ENCODE measurements at regions not wholly inside any gene's neighbourhood (a gene's known extent, or its start where the extent isn't known, plus 50 kb on each side); places are given as distances from the start of the nearest gene placed in this dataset.

GRCh38 chr4:156575430-156576073 is 396.0 kb downstream of the PDGFC start:
- in situ Hi-C loops (cut with HindIII; ENCODE audit: low pct_unique_long_range_greater_than_20kb, low sequenced_read_pairs), result no loop called here

GRCh38 chr4:156571146-156571545 is 400.5 kb downstream of the PDGFC start:
- DNase-seq (ENCODE audit: low read depth, low spot score), result peak; percentile 3
- in situ Hi-C loops (cut with HindIII; ENCODE audit: low pct_unique_long_range_greater_than_20kb, low sequenced_read_pairs), result no loop called here

More at GRCh38 chr4:156575430-156576073, 396.0 kb downstream of the PDGFC start:
- DNase-seq (ENCODE audit: low read depth, low spot score), result no peak

- DNase-seq (ENCODE audit: low read depth, low spot score), result no peak
- in situ Hi-C loops (cut with HindIII; ENCODE audit: low pct_unique_long_range_greater_than_20kb, low sequenced_read_pairs), result no loop called here
Measured at GRCh38 chr4:156569535-156569934, 402.1 kb downstream of the PDGFC start.

- no peak for DNase-seq (ENCODE audit: low read depth, low spot score)
Measured at GRCh38 chr4:156568484-156568883, 403.1 kb downstream of the PDGFC start.

GRCh38 chr4:156568041-156568440 is 403.6 kb downstream of the PDGFC start:
- in situ Hi-C loops (cut with HindIII; ENCODE audit: low pct_unique_long_range_greater_than_20kb, low sequenced_read_pairs), result no loop called here

More at GRCh38 chr4:156568484-156568883, 403.1 kb downstream of the PDGFC start:
- in situ Hi-C loops (cut with HindIII; ENCODE audit: low pct_unique_long_range_greater_than_20kb, low sequenced_read_pairs), result no loop called here

GRCh38 chr4:156560701-156561100 is 410.9 kb downstream of the PDGFC start:
- in situ Hi-C loops (cut with HindIII; ENCODE audit: low pct_unique_long_range_greater_than_20kb, low sequenced_read_pairs), result no loop called here
- DNase-seq (ENCODE audit: low read depth, low spot score), result no peak

More at GRCh38 chr4:156568041-156568440, 403.6 kb downstream of the PDGFC start:
- no peak for DNase-seq (ENCODE audit: low read depth, low spot score)

- DNase-seq (ENCODE audit: low read depth, low spot score), result no peak
- in situ Hi-C loops (cut with HindIII; ENCODE audit: low pct_unique_long_range_greater_than_20kb, low sequenced_read_pairs), result no loop called here
Measured at GRCh38 chr4:156559346-156559745, 412.3 kb downstream of the PDGFC start.

- no peak for DNase-seq (ENCODE audit: low read depth, low spot score)
- in situ Hi-C loops (cut with HindIII; ENCODE audit: low pct_unique_long_range_greater_than_20kb, low sequenced_read_pairs), result no loop called here
Measured at GRCh38 chr4:156558373-156559025, 413.1 kb downstream of the PDGFC start.

GRCh38 chr4:156557920-156558319 is 413.7 kb downstream of the PDGFC start:
- in situ Hi-C loops (cut with HindIII; ENCODE audit: low pct_unique_long_range_greater_than_20kb, low sequenced_read_pairs), result no loop called here
- DNase-seq (ENCODE audit: low read depth, low spot score), result no peak

- in situ Hi-C loops (cut with HindIII; ENCODE audit: low pct_unique_long_range_greater_than_20kb, low sequenced_read_pairs), result no loop called here
- no peak for DNase-seq (ENCODE audit: low read depth, low spot score)
Measured at GRCh38 chr4:156556336-156556735, 415.3 kb downstream of the PDGFC start.

GRCh38 chr4:156553659-156554058 is 417.9 kb downstream of the PDGFC start:
- DNase-seq (ENCODE audit: low read depth, low spot score), result no peak
- in situ Hi-C loops (cut with HindIII; ENCODE audit: low pct_unique_long_range_greater_than_20kb, low sequenced_read_pairs), result no loop called here

- no peak for DNase-seq (ENCODE audit: low read depth, low spot score)
- in situ Hi-C loops (cut with HindIII; ENCODE audit: low pct_unique_long_range_greater_than_20kb, low sequenced_read_pairs), result no loop called here
Measured at GRCh38 chr4:156547891-156548290, 423.7 kb downstream of the PDGFC start.

- DNase-seq (ENCODE audit: low read depth, low spot score), result no peak
- in situ Hi-C loops (cut with HindIII; ENCODE audit: low pct_unique_long_range_greater_than_20kb, low sequenced_read_pairs), result no loop called here
Measured at GRCh38 chr4:156547439-156547838, 424.2 kb downstream of the PDGFC start.

- in situ Hi-C loops (cut with HindIII; ENCODE audit: low pct_unique_long_range_greater_than_20kb, low sequenced_read_pairs), result no loop called here
- DNase-seq (ENCODE audit: low read depth, low spot score), result no peak
Measured at GRCh38 chr4:156545003-156545785, 426.4 kb downstream of the PDGFC start.

- in situ Hi-C loops (cut with HindIII; ENCODE audit: low pct_unique_long_range_greater_than_20kb, low sequenced_read_pairs), result no loop called here
- no peak for DNase-seq (ENCODE audit: low read depth, low spot score)
Measured at GRCh38 chr4:156539376-156539775, 432.2 kb downstream of the PDGFC start.

GRCh38 chr4:156538651-156539257 is 432.8 kb downstream of the PDGFC start:
- no peak for DNase-seq (ENCODE audit: low read depth, low spot score)
- in situ Hi-C loops (cut with HindIII; ENCODE audit: low pct_unique_long_range_greater_than_20kb, low sequenced_read_pairs), result no loop called here

- in situ Hi-C loops (cut with HindIII; ENCODE audit: low pct_unique_long_range_greater_than_20kb, low sequenced_read_pairs), result no loop called here
- no peak for DNase-seq (ENCODE audit: low read depth, low spot score)
Measured at GRCh38 chr4:156538210-156538609, 433.4 kb downstream of the PDGFC start.

- in situ Hi-C loops (cut with HindIII; ENCODE audit: low pct_unique_long_range_greater_than_20kb, low sequenced_read_pairs), result no loop called here
- DNase-seq (ENCODE audit: low read depth, low spot score), result no peak
Measured at GRCh38 chr4:156537286-156537685, 434.3 kb downstream of the PDGFC start.
